ENCODE measurements at regions not wholly inside any gene's neighbourhood (a gene's known extent, or its start where the extent isn't known, plus 50 kb on each side); places are given as distances from the start of the nearest gene placed in this dataset.

- no peak for DNase-seq (ENCODE audit: low read depth)
Observed at GRCh38 chr5:143663872-143664271, 148.1 kb upstream of the HMHB1 start.

- no peak for DNase-seq (ENCODE audit: low read depth)
Observed at GRCh38 chr5:143662020-143662419, 149.9 kb upstream of the HMHB1 start.

DNA sequence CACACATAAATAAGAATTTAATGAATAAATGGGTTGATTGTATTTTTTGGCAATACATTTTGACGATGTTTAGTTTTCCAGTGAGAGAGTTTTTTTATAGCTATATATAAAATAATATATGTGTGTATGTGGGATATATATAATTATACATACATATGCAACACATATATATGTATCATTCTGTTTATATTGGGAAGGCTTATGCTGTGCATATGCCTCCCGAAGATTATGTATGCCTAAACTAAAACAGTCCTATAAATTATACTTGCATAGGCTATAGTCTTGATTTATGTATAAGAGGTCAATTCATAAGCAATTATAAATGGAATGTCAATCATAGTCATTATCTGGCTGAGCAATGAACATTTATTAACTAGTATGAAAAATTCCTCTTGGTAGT is 151.3 kb upstream of the HMHB1 start:
- DNase-seq (ENCODE audit: low read depth) = no peak

DNA sequence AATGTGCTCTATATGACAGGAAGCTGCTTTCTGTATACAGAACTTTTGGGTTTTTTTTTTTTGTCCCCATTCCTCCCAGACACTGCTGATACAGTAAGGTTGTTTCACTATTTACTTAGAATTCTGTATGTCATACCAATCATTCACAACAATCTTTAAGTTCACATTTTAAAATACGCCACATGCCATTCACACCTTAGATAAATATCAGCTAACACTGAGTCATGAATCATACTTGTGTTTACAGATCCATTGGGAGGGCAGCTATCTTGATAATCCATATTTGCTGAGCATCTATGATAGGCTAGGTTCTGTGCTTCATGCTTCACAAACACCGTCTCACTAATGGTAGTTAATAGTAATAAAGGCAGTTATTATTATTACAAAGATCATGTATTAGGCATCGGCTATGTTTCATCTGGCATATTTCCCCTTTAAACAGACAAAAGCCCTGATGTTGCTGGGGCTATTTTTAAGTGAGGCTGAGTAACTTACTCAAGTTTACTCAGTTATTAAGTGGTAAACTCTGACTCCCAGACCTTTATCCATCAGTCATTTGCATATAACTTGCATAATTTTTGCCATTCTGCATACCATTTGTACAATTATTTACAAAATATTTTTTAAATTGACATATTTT is 152.2 kb upstream of the HMHB1 start:
- no peak for DNase-seq (ENCODE audit: low read depth)

DNA sequence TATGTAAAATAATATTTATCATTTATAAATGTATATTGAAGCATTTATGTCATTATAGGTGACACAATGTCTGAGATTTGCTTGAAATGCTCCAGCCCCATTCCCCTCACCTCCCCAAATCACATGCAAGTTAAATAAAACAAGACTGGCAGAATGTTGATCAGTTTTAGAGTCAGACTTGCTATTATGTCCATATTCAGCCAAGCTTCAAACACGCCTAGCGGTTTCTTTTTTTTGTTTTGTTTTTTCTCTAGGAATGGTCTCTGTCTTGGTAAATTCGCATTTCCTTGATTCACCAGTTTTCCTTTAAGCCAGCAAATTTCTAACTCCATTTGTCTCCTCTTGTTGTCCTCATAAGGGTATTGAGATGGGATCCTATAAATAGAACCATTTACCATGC is 153.0 kb upstream of the HMHB1 start:
- no peak for DNase-seq (ENCODE audit: low read depth)

GRCh38 chr5:143657647-143658285 is 154.2 kb upstream of the HMHB1 start:
- DNase-seq (ENCODE audit: low read depth) = no peak

DNA sequence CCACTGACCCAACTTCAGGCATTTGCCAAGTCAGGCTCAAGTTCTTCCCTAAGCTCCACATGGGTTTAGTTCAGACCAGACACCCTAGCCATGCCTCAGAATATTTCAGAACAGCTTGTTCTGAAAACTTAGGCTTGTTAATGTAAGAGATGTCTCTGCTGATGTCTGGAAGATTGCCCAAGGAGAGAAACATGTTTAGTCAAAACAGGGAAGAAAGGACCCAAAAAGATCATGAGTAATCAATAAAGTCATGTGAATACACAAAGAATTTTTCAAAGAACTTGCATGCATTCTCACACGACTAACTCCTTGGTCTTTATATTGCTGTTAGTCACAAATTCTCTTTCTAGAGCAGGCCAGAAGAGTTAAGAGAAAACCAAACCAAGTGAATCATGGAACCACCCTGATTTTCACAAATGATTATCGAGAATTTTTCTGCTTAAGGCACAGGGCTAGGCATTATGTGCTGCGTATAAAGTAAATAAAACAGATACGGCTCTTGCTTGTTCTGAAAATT is 158.1 kb upstream of the HMHB1 start:
- DNase-seq (ENCODE audit: low read depth) = no peak

DNA sequence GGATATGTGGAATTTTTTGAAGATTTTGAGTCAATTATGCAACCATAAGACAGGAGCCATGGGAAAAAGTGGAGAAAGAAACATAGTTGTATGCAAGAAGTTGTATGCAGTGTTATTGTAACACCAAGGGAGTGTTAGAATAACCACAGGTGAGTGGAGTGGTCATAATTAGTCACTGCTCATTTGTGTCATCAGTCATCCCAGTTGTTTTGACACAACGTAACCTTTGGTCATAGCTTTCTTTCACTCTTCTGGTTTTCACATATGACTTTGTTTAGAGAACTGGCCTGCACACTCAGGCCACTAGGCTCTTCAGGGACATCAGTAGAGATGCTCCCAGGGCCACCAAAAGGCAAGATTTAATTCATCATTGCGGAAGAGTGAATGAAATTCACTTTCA is 158.7 kb upstream of the HMHB1 start:
- DNase-seq (ENCODE audit: low read depth) = no peak

- no peak for DNase-seq (ENCODE audit: low read depth)
Observed at GRCh38 chr5:143652108-143652700, 159.8 kb upstream of the HMHB1 start.

- no peak for DNase-seq (ENCODE audit: low read depth)
Observed at GRCh38 chr5:143649937-143650621, 161.9 kb upstream of the HMHB1 start.

DNA sequence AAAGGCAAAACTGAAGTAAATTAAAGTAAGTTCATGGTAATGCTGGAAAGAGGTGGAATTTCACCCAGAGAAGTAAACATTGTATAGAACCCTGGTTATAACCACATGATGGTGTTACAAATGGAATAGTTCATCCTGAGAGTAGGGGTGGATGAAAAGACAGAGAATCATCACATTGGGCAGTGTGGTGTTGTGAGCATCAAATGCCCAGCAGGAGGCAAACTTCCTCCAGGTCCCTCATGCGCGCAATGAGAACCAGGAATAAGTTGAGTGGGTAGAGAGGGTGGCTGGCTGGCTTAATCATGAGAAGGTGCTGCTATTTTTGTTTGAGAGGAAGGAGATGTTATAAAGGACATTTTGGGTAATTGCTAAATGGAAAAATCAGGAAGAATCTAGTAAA is 163.3 kb upstream of the HMHB1 start:
- no peak for DNase-seq (ENCODE audit: low read depth)

DNA sequence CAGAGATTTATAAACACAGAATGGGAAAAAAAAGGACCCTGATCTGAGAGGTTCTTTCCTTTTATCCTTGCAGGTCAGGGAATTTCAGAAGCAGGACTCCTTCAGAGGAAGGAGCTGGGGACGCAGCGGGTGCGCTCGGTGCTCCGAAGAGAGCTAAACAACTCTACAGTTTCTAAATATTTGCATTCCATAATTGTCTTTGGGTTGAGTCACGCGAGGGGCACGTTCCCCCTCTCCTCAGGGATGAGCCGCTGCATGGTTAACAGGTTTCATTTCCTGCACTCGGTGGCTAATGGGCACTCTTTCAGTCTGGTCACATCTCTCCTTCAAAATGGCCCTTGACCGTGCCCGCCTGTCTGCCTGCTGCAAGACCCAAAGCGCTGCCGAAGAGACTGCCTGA is 165.0 kb upstream of the HMHB1 start:
- DNase-seq (ENCODE audit: low read depth) = no peak

GRCh38 chr5:143645356-143645755 is 166.6 kb upstream of the HMHB1 start:
- no peak for DNase-seq (ENCODE audit: low read depth)

GRCh38 chr5:143644727-143645126 is 167.2 kb upstream of the HMHB1 start:
- DNase-seq (ENCODE audit: low read depth) = no peak

DNA sequence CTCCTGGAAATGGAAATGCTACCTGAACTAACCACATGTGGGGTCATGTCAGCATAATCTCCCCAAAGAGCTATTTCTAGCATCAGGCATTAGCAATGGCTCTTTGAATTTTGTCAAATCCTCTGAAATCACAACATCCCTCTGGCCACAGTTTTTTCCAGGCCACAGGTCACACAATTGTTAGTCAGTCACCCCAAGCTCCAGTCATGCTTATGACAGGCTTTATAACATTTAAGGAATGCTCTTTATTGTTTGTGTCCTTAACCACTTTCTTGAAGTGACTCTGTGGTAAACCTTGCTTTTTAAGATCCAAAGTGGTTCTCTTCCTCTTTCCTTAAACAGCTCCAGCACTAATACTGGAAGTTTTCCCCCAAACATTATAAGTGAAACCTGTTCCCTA is 169.2 kb upstream of the HMHB1 start:
- DNase-seq (ENCODE audit: low read depth) = no peak

DNA sequence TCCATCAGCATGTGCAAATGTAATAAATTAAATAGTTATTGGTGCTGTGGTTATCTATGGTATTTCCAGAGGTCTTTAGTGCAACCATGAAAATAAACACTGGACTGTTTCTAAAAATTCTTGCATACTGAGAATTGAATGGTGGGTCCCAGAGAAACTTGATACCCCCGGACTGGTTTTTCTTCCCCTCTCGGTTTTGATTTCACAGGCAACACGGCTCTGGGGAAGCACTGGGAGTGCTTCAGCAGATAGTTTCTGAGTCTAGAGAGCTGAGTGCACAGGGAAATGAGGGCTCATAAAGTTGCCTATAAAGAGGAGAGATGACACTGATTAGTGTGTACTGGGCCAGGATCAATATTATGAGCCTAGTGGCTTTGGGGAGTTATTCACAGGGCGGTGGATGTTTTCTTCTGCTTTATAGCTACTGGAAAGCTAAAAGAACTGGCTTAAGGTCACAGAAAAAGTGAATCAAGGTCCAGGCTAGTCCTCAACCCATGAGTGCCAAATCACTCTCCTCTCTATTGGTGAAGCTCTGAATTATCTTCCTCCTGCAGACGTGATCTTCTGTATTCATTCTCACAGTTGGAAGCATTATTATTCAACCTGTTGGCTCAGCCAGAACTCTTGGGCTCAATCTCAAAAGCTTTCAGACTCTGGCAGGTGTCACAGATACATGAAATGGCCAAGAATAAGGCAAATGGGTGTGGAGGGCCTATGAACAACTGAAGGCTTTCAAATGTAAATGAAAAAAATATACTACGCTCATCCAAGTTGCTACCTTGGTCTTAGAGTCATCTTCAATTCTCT is 170.2 kb upstream of the HMHB1 start:
- DNase-seq (ENCODE audit: low read depth) = no peak

DNA sequence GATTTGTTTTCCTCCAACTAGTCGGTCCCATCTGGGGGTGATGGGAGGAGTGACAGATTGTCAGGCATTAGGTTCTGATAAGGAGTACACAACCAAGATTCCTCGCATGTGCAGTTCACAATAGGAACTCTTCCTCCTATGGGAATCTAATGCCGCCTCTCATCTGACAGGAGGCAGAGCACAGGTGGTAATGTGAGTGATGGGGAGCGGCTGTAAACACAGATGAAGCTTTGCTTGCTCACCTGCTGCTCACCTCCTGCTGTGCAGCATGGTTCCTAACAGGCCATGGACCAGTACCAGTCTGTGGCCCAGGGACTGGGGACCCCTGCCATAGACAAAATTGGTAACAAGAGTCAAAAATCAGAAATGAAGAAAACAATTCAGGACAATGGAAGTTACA is 173.3 kb upstream of the HMHB1 start:
- no peak for DNase-seq (ENCODE audit: low read depth)

- no peak for DNase-seq (ENCODE audit: low read depth)
Observed at GRCh38 chr5:143636931-143637528, 174.9 kb upstream of the HMHB1 start.

DNA sequence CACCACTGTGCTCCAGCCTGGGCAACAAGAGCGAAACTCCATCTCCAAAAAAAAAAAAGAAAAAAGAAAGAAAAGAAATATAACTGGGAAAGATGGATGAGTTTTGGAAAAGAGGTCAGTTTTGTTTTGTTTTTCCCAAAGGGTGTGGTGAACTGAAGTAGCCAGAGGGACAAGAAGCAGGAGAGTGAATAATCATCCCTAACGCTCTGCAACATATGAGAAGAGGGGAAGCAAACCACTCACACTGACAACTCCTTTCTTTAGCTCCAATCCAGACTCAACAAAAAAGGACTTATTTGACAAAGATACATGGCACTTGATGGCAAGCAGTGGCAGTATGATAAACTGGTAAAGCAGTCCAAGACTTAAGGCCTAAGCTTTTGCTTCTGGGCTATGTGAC is 176.1 kb upstream of the HMHB1 start:
- no peak for DNase-seq (ENCODE audit: low read depth)

DNA sequence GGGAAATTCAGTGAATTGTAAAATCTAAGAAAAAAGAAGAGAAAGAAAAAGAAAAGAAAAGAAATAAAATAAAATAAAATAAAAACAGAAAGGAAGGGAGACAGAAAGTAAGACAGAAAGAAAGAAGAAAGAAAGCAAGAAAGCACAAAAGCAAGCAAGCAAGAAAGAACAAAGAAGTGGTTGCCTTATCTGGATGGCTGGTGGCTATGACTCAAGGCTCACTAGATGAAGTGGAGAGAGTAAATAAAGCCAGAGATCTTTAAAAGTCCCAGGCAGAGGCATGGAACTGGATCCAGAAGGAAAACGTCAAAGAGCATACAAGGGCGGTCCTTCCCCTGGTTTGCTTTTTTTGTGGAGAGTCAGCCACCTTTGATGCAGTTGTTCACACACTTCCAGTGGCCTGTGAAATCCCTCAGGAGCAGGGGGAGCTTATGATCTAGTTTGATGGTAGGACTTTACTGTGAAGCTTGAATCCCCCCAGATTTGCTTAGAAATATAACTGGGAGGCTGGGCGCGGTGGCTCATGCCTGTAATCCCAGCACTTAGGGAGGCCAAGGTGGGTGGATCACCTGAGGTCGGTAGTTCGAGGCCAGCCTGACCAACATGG is 176.7 kb upstream of the HMHB1 start:
- no peak for DNase-seq (ENCODE audit: low read depth)

DNA sequence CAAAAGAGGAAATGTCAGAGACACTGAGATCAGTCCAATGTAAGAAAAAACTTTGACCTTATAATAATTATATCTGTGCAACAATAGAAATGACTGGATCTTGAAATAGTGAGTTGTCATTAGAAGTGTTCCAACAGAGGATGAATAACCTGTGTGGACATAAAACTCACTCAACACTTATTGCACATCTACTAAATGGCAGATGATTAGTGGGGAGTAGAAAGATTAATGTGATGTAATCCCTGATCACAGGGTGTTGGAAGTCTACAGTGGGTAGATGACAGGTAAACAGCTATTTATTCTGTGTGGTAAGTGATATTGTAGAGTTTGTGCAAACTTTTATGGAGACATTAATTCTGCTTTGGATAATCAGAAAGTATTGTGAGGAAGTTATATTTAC is 177.3 kb upstream of the HMHB1 start:
- DNase-seq (ENCODE audit: low read depth) = no peak

Measured in HS-27A (cell line).